ENCODE measurements at regions not wholly inside any gene's neighbourhood (a gene's known extent, or its start where the extent isn't known, plus 50 kb on each side); places are given as distances from the start of the nearest gene placed in this dataset.

DNA sequence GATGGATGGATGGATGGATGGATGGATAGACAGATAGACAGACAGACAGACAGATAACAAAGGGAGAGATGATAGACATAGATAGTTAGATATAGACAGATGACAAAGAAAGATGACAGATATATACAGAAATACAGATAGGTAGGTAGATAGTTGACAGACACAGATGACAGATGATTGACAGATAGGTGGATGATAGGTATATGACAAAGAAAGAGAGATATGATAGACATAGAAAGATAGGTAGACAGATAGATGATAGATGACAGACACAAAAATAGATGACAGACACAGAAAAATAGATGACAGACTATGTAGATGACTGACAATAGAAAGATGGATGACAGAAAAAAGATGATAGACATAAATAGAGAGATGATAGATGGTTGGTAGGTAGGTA lies 200.0 kb upstream of the TAS2R1 start:
- no peaks in the 10 kb centered on the region for H3K27me3 ChIP-seq (ENCODE audit: control insufficient read depth in 1 of 2, insufficient read depth in 2 of 2, low read length in 2 of 2)
- ChIA-PET CTCF (ENCODE audit: low intra/inter-chr PET ratio, low total read pairs) (no interaction called here), POLR2A (no interaction called here)
- FAIRE-seq (no peak), ATAC-seq (no peak), DNase-seq (ENCODE audit: low spot score) (no peak)
- BruUV-seq (replicated peaks): no TSS peak
- TF ChIP-seq, protein P1, sequence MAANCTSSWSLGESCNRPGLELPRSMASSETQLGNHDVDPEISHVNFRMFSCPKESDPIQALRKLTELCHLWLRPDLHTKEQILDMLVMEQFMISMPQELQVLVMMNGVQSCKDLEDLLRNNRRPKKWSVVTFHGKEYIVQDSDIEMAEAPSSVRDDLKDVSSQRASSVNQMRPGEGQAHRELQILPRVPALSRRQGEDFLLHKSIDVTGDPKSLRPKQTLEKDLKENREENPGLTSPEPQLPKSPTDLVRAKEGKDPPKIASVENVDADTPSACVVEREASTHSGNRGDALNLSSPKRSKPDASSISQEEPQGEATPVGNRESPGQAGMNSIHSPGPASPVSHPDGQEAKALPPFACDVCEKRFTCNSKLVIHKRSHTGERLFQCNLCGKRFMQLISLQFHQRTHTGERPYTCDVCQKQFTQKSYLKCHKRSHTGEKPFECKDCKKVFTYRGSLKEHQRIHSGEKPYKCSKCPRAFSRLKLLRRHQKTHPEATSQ (CRISPR knock-in tag; IDR thresholded peaks at IDR 0.05; ENCODE audit: borderline replicate concordance): no peak
- peak; percentile 42; the same call in 1 of the 2 replicates for TF ChIP-seq CREB1 (IDR thresholded peaks at IDR 0.05)
- TF ChIP-seq CREB1 (CRISPR knock-in tag; IDR thresholded peaks at IDR 0.05): no peak
- TF ChIP-seq, protein P2, sequence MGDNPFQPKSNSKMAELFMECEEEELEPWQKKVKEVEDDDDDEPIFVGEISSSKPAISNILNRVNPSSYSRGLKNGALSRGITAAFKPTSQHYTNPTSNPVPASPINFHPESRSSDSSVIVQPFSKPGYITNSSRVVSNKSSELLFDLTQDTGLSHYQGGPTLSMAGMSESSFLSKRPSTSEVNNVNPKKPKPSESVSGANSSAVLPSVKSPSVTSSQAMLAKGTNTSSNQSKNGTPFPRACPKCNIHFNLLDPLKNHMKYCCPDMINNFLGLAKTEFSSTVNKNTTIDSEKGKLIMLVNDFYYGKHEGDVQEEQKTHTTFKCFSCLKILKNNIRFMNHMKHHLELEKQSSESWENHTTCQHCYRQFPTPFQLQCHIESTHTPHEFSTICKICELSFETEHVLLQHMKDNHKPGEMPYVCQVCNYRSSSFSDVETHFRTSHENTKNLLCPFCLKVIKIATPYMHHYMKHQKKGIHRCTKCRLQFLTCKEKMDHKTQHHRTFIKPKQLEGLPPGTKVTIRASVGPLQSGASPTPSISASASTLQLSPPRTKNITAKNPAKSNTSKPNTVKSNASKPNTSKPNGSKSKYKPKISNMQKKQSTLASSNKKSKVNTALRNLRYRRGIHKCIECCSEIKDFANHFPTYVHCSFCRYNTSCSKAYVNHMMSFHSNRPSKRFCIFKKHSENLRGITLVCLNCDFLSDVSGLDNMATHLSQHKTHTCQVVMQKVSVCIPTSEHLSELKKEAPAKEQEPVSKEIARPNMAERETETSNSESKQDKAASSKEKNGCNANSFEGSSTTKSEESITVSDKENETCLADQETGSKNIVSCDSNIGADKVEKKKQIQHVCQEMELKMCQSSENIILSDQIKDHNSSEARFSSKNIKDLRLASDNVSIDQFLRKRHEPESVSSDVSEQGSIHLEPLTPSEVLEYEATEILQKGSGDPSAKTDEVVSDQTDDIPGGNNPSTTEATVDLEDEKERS (CRISPR knock-in tag; IDR thresholded peaks at IDR 0.05): no peak
- in situ Hi-C loops (cut with HindIII; ENCODE audit: extremely low pct_ligation_motif_present, low pct_unique_long_range_greater_than_20kb) (no loop called here), intact Hi-C loops (cut with micrococcal nuclease; ENCODE audit: unreplicated experiment) (no loop called here)
- H2AFZ ChIP-seq (ENCODE audit: low read length): no peak overlapping the region
- H3K4me1 ChIP-seq (ENCODE audit: insufficient read depth, low read length): no peaks in the 10 kb centered on the region
- no peak overlapping the region for H3K4me2 ChIP-seq (ENCODE audit: low read depth, low read length)
- no peak overlapping the region for H3K4me3 ChIP-seq (replicated peaks in 1 of 3; ENCODE audit: insufficient read depth in 1 of 3, low read depth in 2 of 3, low read length in 3 of 3)
- H3K36me3 ChIP-seq (replicated peaks in 1 of 2; ENCODE audit: control insufficient read depth in 1 of 2, insufficient read depth in 2 of 2, low read length in 2 of 2): no peaks in the 10 kb centered on the region
- H3K79me2 ChIP-seq (ENCODE audit: insufficient read depth, low read length): no peaks in the 10 kb centered on the region
- no peaks in the 10 kb centered on the region for H3K9me3 ChIP-seq (ENCODE audit: low read length)
- no peak overlapping the region for H3K27ac ChIP-seq (ENCODE audit: extremely low read length, insufficient read depth, low read length)
- H4K20me1 ChIP-seq (ENCODE audit: insufficient read depth, low read length): no peaks in the 10 kb centered on the region
- H3K9ac ChIP-seq (ENCODE audit: insufficient read depth, low read depth, low read length): no peak overlapping the region

DNA sequence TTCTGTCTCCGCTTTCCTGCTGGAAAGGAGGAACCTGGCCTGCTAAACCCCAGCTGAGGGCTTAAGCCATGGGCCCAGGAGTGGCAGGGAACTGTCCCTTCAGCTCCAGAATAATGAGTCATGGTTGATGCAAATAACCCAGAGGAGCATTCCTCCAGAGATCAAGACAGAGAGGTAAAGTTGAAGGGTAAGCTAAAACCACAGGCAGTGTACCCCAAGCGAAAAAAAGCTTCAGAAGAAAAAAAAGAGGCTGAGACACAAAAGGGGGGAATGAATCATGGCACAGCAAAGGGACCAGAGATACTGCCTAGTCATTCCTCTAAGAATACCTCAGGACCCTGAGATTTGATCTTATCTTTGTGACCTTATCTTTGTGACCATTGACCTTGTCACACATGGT lies 199.5 kb upstream of the TAS2R1 start:
- POLR2A ChIA-PET: no interaction called here
- CTCF ChIA-PET (ENCODE audit: low intra/inter-chr PET ratio, low total read pairs): no interaction called here
- TF ChIP-seq, protein P3, sequence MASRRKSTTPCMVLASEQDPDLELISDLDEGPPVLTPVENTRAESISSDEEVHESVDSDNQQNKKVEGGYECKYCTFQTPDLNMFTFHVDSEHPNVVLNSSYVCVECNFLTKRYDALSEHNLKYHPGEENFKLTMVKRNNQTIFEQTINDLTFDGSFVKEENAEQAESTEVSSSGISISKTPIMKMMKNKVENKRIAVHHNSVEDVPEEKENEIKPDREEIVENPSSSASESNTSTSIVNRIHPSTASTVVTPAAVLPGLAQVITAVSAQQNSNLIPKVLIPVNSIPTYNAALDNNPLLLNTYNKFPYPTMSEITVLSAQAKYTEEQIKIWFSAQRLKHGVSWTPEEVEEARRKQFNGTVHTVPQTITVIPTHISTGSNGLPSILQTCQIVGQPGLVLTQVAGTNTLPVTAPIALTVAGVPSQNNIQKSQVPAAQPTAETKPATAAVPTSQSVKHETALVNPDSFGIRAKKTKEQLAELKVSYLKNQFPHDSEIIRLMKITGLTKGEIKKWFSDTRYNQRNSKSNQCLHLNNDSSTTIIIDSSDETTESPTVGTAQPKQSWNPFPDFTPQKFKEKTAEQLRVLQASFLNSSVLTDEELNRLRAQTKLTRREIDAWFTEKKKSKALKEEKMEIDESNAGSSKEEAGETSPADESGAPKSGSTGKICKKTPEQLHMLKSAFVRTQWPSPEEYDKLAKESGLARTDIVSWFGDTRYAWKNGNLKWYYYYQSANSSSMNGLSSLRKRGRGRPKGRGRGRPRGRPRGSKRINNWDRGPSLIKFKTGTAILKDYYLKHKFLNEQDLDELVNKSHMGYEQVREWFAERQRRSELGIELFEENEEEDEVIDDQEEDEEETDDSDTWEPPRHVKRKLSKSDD (CRISPR knock-in tag; IDR thresholded peaks at IDR 0.05; ENCODE audit: low read depth): no peak
- TF ChIP-seq MED8 (CRISPR knock-in tag; IDR thresholded peaks at IDR 0.05; ENCODE audit: insufficient replicate concordance): no peak
- no peak for TF ChIP-seq TP53 (CRISPR knock-in tag; conservative IDR thresholded peaks at IDR 0.05)
- TF ChIP-seq HOXA5 (CRISPR knock-in tag; IDR thresholded peaks at IDR 0.05): no peak
- TF ChIP-seq, protein P4, sequence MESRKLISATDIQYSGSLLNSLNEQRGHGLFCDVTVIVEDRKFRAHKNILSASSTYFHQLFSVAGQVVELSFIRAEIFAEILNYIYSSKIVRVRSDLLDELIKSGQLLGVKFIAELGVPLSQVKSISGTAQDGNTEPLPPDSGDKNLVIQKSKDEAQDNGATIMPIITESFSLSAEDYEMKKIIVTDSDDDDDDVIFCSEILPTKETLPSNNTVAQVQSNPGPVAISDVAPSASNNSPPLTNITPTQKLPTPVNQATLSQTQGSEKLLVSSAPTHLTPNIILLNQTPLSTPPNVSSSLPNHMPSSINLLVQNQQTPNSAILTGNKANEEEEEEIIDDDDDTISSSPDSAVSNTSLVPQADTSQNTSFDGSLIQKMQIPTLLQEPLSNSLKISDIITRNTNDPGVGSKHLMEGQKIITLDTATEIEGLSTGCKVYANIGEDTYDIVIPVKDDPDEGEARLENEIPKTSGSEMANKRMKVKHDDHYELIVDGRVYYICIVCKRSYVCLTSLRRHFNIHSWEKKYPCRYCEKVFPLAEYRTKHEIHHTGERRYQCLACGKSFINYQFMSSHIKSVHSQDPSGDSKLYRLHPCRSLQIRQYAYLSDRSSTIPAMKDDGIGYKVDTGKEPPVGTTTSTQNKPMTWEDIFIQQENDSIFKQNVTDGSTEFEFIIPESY (CRISPR knock-in tag; IDR thresholded peaks at IDR 0.05): no peak
- no peak for TF ChIP-seq ZNF776 (CRISPR knock-in tag; IDR thresholded peaks at IDR 0.05)

More for the DNA sequence above, 199.5 kb upstream of the TAS2R1 start:
- Histone ChIP-seq H3K4me1 (ENCODE audit: insufficient read depth, low read length) (no peaks in the 10 kb centered on the region), H3K9me3 (ENCODE audit: low read length) (no peaks in the 10 kb centered on the region), H3K9ac (ENCODE audit: insufficient read depth, low read depth, low read length) (no peak overlapping the region), H3K27ac (ENCODE audit: extremely low read length, insufficient read depth, low read length) (no peak overlapping the region), H3K79me2 (ENCODE audit: insufficient read depth, low read length) (no peaks in the 10 kb centered on the region), H3K36me3 (replicated peaks in 1 of 2; ENCODE audit: control insufficient read depth in 1 of 2, insufficient read depth in 2 of 2, low read length in 2 of 2) (no peaks in the 10 kb centered on the region), H2AFZ (ENCODE audit: low read length) (no peak overlapping the region), H3K4me3 (replicated peaks in 1 of 3; ENCODE audit: insufficient read depth in 1 of 3, low read depth in 2 of 3, low read length in 3 of 3) (no peak overlapping the region), H3K27me3 (ENCODE audit: control insufficient read depth in 1 of 2, insufficient read depth in 2 of 2, low read length in 2 of 2) (no peaks in the 10 kb centered on the region), H3K4me2 (ENCODE audit: low read depth, low read length) (no peak overlapping the region), H4K20me1 (ENCODE audit: insufficient read depth, low read length) (no peaks in the 10 kb centered on the region)
- DNase-seq (ENCODE audit: low spot score) (no peak), ATAC-seq (no peak), FAIRE-seq (no peak)
- in situ Hi-C loops (cut with HindIII; ENCODE audit: extremely low pct_ligation_motif_present, low pct_unique_long_range_greater_than_20kb) (no loop called here), intact Hi-C loops (cut with micrococcal nuclease; ENCODE audit: unreplicated experiment) (no loop called here)
- WGBS (ENCODE audit: low lambda C conversion rate): 9% methylated on average over 2 of the region's 2 CpGs
- BruUV-seq (replicated peaks): no TSS peak
